ENCODE measurements at regions not wholly inside any gene's neighbourhood (a gene's known extent, or its start where the extent isn't known, plus 50 kb on each side); places are given as distances from the start of the nearest gene placed in this dataset.

DNA sequence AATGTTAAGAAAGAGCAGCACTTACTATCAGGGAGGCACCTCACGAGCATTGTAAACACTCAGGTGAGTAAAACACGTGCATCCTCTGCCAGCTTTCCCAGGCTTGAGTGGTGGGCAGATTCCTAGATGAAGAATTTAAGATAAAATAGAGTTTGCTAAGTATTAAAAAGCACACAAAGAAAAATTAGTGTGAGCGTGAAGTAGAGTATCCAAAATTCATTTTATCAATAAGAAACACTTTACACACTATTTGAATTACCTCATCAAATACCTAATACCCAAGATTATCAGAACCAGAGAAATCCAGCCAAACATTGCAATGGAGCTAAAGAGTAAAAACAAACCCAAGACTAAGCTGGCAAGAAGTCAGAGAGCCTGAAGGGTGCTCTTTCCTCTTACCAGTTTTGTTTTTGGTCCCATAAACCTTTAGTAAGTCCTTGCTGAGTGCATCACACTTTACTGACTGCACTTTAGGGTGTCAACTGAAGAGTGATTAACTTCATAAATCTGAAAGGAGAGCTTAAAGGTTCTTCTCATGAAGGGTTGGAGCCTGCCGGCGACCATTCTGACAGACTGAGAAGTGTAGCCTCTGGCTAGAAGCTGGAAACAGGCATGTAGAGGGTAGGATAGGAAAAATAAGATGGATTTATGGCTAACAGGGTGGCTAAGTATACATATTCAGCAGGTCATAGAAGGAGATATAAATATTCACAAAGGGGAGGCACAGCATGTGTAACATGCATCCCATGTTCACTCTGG is 151.1 kb downstream of the SLC7A11 start (continued):
- TF ChIP-seq, protein P1, sequence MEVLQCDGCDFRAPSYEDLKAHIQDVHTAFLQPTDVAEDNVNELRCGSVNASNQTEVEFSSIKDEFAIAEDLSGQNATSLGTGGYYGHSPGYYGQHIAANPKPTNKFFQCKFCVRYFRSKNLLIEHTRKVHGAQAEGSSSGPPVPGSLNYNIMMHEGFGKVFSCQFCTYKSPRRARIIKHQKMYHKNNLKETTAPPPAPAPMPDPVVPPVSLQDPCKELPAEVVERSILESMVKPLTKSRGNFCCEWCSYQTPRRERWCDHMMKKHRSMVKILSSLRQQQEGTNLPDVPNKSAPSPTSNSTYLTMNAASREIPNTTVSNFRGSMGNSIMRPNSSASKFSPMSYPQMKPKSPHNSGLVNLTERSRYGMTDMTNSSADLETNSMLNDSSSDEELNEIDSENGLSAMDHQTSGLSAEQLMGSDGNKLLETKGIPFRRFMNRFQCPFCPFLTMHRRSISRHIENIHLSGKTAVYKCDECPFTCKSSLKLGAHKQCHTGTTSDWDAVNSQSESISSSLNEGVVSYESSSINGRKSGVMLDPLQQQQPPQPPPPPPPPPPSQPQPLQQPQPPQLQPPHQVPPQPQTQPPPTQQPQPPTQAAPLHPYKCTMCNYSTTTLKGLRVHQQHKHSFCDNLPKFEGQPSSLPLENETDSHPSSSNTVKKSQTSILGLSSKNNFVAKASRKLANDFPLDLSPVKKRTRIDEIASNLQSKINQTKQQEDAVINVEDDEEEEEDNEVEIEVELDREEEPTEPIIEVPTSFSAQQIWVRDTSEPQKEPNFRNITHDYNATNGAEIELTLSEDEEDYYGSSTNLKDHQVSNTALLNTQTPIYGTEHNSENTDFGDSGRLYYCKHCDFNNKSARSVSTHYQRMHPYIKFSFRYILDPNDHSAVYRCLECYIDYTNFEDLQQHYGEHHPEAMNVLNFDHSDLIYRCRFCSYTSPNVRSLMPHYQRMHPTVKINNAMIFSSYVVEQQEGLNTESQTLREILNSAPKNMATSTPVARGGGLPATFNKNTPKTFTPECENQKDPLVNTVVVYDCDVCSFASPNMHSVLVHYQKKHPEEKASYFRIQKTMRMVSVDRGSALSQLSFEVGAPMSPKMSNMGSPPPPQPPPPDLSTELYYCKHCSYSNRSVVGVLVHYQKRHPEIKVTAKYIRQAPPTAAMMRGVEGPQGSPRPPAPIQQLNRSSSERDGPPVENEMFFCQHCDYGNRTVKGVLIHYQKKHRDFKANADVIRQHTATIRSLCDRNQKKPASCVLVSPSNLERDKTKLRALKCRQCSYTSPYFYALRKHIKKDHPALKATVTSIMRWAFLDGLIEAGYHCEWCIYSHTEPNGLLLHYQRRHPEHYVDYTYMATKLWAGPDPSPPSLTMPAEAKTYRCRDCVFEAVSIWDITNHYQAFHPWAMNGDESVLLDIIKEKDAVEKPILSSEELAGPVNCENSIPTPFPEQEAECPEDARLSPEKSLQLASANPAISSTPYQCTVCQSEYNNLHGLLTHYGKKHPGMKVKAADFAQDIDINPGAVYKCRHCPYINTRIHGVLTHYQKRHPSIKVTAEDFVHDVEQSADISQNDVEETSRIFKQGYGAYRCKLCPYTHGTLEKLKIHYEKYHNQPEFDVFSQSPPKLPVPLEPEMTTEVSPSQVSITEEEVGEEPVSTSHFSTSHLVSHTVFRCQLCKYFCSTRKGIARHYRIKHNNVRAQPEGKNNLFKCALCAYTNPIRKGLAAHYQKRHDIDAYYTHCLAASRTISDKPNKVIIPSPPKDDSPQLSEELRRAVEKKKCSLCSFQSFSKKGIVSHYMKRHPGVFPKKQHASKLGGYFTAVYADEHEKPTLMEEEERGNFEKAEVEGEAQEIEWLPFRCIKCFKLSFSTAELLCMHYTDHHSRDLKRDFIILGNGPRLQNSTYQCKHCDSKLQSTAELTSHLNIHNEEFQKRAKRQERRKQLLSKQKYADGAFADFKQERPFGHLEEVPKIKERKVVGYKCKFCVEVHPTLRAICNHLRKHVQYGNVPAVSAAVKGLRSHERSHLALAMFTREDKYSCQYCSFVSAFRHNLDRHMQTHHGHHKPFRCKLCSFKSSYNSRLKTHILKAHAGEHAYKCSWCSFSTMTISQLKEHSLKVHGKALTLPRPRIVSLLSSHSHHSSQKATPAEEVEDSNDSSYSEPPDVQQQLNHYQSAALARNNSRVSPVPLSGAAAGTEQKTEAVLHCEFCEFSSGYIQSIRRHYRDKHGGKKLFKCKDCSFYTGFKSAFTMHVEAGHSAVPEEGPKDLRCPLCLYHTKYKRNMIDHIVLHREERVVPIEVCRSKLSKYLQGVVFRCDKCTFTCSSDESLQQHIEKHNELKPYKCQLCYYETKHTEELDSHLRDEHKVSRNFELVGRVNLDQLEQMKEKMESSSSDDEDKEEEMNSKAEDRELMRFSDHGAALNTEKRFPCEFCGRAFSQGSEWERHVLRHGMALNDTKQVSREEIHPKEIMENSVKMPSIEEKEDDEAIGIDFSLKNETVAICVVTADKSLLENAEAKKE (CRISPR knock-in tag; IDR thresholded peaks at IDR 0.05) = no peak
- TF ChIP-seq POLR2AphosphoS5 (IDR thresholded peaks at IDR 0.05; ENCODE audit: low read depth) = no peak

DNA sequence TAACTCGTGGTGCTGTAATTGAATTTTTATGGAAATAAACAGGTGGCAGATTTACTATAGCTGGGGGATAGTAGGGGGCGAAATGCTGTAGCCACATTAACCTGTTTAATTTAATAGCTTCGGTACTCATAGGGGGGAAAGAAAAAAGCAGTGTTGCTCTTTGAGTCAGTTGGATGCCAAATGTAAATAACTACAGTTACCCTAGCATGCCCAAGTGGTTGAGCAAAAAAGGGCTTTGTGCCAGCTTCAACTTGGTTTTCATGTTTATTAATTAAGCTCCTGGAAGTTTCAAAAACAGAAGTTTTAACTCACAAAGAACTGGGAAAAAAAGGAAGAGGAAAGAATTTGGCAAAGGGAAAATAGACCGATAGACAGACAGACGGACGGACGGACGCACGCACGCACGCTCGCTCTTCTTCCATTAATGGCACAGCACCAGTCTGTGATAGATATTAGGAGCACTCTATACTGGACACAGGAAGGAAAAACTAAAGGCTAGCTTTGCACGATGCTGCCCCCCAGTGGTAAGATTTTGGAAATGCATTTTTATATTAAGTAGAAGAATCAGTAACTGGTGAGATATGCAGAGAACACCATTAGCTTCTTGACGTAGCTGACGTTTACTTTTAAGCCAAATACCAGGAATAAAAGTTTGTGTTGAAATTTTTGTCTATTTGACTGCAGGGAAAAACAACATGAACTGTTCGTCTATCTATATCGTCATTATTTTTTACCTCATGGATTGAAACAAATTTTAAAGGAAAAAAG is 151.8 kb downstream of the SLC7A11 start:
- Histone ChIP-seq H3K4me3 (no peak overlapping the region), H3K36me3 (ENCODE audit: insufficient read depth) (no peaks in the 10 kb centered on the region), H4K20me1 (replicated peaks; ENCODE audit: insufficient read depth) (no peaks in the 10 kb centered on the region), H3K27ac (ENCODE audit: low read depth) (no peak overlapping the region), H3K27me3 (ENCODE audit: insufficient read depth) (no peaks in the 10 kb centered on the region), H3K4me1 (ENCODE audit: insufficient read depth) (no peaks in the 10 kb centered on the region), H3K79me2 (replicated peaks; ENCODE audit: insufficient read depth) (no peaks in the 10 kb centered on the region), H3K9me2 (ENCODE audit: insufficient read depth) (no peaks in the 10 kb centered on the region), H3F3A (replicated peaks; ENCODE audit: low read depth) (no peaks in the 10 kb centered on the region), H2AFZ (peak overlapping the region; percentile 0; the same call in 1 of the 2 replicates), H3K4me2 (no peak overlapping the region)
- Mint-ChIP-seq H3K27ac (no peak overlapping the region), H3K4me1 (no peaks in the 10 kb centered on the region; the same call in 2 of the 3 replicates), H3K36me3 (ENCODE audit: low read depth) (no peaks in the 10 kb centered on the region; the same call in 2 of the 3 replicates), H3K9me3 (peaks cover 2% of the 10 kb centered on the region; the same call in 2 of the 3 replicates), H3K27me3 (ENCODE audit: insufficient read depth, low read depth, poor library complexity) (no peaks in the 10 kb centered on the region), H3K4me3 (0 out of 3 replicates have a peak overlapping the region, but pooled peaks have one; percentile 1)
- TF ChIP-seq STAT1 (IDR thresholded peaks at IDR 0.05; ENCODE audit: unreplicated experiment) (no peak), EZH2 (IDR thresholded peaks at IDR 0.05; ENCODE audit: low read depth, unreplicated experiment) (no peak)
- TF ChIP-seq, protein P2, sequence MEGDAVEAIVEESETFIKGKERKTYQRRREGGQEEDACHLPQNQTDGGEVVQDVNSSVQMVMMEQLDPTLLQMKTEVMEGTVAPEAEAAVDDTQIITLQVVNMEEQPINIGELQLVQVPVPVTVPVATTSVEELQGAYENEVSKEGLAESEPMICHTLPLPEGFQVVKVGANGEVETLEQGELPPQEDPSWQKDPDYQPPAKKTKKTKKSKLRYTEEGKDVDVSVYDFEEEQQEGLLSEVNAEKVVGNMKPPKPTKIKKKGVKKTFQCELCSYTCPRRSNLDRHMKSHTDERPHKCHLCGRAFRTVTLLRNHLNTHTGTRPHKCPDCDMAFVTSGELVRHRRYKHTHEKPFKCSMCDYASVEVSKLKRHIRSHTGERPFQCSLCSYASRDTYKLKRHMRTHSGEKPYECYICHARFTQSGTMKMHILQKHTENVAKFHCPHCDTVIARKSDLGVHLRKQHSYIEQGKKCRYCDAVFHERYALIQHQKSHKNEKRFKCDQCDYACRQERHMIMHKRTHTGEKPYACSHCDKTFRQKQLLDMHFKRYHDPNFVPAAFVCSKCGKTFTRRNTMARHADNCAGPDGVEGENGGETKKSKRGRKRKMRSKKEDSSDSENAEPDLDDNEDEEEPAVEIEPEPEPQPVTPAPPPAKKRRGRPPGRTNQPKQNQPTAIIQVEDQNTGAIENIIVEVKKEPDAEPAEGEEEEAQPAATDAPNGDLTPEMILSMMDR (conservative IDR thresholded peaks at IDR 0.05; ENCODE audit: low read depth in 2 of 2) = peak; percentile 79 to 84
- ATAC-seq = peak; percentile 90
- peak; percentile 71 for DNase-seq (ENCODE audit: low spot score)
